Osteoblast (primary cell): ENCODE measurements at regions not wholly inside any gene's neighbourhood (a gene's known extent, or its start where the extent isn't known, plus 50 kb on each side); places are given as distances from the start of the nearest gene placed in this dataset.
"Not testable (repeated sequence)": the region's sequence is repeated elsewhere in the genome, so short reads cannot be mapped to it uniquely, and the experiment has no call there.

ENCODE experiments used
- DNase-seq: peaks from one replicate; pipeline ENCODE4 v3.0.0; 2011; ENCODE audit warnings: low spot score, mixed read lengths; ENCODE audit not compliant: insufficient read length; ENCODE audit errors: missing footprints
- H2AFZ ChIP-seq: 2 replicates; pipeline ENCODE4 v1.6.0; 2011; ENCODE audit warnings: mild to moderate bottlenecking, low read length
- H3K27ac ChIP-seq: 2 replicates; pipeline ENCODE4 v1.5.1; 2011; ENCODE audit warnings: mild to moderate bottlenecking, low read depth, low read length, moderate library complexity
- H3K27me3 ChIP-seq: 2 replicates; pipeline ENCODE4 v1.6.0; 2012; ENCODE audit warnings: mild to moderate bottlenecking, control low read depth, inconsistent platforms, low read length, moderate library complexity; ENCODE audit not compliant: insufficient read depth
- H3K36me3 ChIP-seq: 2 replicates; pipeline ENCODE4 v1.5.1; 2011; ENCODE audit warnings: mild to moderate bottlenecking, low read length, control low read depth, moderate library complexity; ENCODE audit not compliant: insufficient read depth
- H3K4me1 ChIP-seq: 2 replicates; pipeline ENCODE4 v1.5.1; 2011; ENCODE audit warnings: mild to moderate bottlenecking, low read length, control low read depth, moderate library complexity; ENCODE audit not compliant: insufficient read depth
- H3K4me2 ChIP-seq: 2 replicates; pipeline ENCODE4 v1.6.0; 2011; ENCODE audit warnings: mild to moderate bottlenecking, low read length; ENCODE audit not compliant: insufficient read depth
- H3K4me3 ChIP-seq: fragments of 200-600 bp; sonication (generic); 3 replicates; pipeline ENCODE4 v1.5.1; 2012; ENCODE audit warnings: mild to moderate bottlenecking, low read length, inconsistent platforms; ENCODE audit not compliant: insufficient read depth
- H3K79me2 ChIP-seq: 2 replicates; pipeline ENCODE4 v1.6.0; 2012; ENCODE audit warnings: mild to moderate bottlenecking, low read length, control low read depth, inconsistent platforms; ENCODE audit not compliant: insufficient read depth
- H3K9me3 ChIP-seq: 2 replicates; pipeline ENCODE4 v1.5.1; 2011; ENCODE audit warnings: low read depth, low read length, control low read depth
- H4K20me1 ChIP-seq: 2 replicates; pipeline ENCODE4 v1.6.0; 2012; ENCODE audit warnings: mild to moderate bottlenecking, low read length, control low read depth; ENCODE audit not compliant: insufficient read depth
- TF ChIP-seq, protein P1 (sequence below): IDR thresholded peaks from 2 replicates; pipeline ENCODE4 v1.5.1; 2011; ENCODE audit warnings: mild to moderate bottlenecking, low read depth, low read length, moderate library complexity; ENCODE audit errors: extremely low read depth

DNA sequence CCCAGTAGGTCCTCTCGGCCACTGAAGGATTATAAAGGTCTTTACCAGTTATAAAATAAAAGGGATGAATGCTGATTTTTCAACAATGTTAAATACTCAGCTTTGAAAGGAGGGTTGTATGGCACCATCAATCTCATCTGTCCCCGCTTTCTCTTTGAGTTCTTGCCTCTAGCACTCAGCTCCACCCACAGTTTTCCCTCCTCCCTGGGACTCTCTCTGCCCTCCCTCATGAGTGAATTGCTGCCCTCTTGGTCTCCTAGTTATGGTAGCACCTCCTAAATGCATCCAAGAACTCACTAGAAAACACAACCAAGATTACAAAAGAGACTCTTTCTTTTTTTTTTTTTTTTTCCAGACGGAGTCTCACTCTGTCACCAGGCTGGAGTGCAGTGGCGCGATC, 91.0 kb downstream of the TEX35 start:
- no peaks in the 10 kb centered on the region for H3K27me3 ChIP-seq
- H3K4me3 ChIP-seq, result no peak overlapping the region
- no peaks in the 10 kb centered on the region for H3K9me3 ChIP-seq
- H3K36me3 ChIP-seq, result no peaks in the 10 kb centered on the region
- TF ChIP-seq, protein P1, sequence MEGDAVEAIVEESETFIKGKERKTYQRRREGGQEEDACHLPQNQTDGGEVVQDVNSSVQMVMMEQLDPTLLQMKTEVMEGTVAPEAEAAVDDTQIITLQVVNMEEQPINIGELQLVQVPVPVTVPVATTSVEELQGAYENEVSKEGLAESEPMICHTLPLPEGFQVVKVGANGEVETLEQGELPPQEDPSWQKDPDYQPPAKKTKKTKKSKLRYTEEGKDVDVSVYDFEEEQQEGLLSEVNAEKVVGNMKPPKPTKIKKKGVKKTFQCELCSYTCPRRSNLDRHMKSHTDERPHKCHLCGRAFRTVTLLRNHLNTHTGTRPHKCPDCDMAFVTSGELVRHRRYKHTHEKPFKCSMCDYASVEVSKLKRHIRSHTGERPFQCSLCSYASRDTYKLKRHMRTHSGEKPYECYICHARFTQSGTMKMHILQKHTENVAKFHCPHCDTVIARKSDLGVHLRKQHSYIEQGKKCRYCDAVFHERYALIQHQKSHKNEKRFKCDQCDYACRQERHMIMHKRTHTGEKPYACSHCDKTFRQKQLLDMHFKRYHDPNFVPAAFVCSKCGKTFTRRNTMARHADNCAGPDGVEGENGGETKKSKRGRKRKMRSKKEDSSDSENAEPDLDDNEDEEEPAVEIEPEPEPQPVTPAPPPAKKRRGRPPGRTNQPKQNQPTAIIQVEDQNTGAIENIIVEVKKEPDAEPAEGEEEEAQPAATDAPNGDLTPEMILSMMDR, result no peak
- H3K4me2 ChIP-seq, result no peak overlapping the region
- no peaks in the 10 kb centered on the region for H4K20me1 ChIP-seq
- no peak for DNase-seq
- no peak overlapping the region for H2AFZ ChIP-seq
- H3K27ac ChIP-seq, result no peak overlapping the region
- no peaks in the 10 kb centered on the region for H3K79me2 ChIP-seq
- H3K4me1 ChIP-seq, result peaks cover 12% of the 10 kb centered on the region

DNA sequence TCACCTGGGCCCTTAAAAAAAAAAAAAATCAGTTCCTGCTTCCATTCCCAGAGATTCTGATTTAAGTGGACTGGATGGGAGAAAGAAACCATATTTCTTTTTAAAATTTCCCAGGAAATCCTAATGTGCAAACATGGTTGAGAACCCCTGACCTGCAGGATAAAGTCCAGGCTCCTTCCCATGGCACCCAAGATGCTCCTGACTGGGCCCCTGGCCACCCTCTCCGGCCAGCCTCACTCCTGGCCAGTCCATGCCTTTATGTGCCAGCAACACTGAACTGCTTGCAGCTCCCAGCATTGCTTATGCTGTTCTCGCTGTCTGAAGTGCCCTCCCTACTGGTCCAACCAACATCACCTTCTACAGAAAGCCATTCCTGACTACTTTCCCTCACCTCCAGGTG, 93.9 kb downstream of the TEX35 start:
- H3K4me1 ChIP-seq, result peaks cover 40% of the 10 kb centered on the region
- no peak overlapping the region for H3K4me3 ChIP-seq
- H2AFZ ChIP-seq, result no peak overlapping the region
- TF ChIP-seq, protein P1, result no peak
- DNase-seq, result no peak
- no peaks in the 10 kb centered on the region for H3K27me3 ChIP-seq
- no peaks in the 10 kb centered on the region for H3K9me3 ChIP-seq
- H3K79me2 ChIP-seq, result no peaks in the 10 kb centered on the region
- no peaks in the 10 kb centered on the region for H3K36me3 ChIP-seq
- no peaks in the 10 kb centered on the region for H4K20me1 ChIP-seq
- no peak overlapping the region for H3K4me2 ChIP-seq
- no peak overlapping the region for H3K27ac ChIP-seq

DNA sequence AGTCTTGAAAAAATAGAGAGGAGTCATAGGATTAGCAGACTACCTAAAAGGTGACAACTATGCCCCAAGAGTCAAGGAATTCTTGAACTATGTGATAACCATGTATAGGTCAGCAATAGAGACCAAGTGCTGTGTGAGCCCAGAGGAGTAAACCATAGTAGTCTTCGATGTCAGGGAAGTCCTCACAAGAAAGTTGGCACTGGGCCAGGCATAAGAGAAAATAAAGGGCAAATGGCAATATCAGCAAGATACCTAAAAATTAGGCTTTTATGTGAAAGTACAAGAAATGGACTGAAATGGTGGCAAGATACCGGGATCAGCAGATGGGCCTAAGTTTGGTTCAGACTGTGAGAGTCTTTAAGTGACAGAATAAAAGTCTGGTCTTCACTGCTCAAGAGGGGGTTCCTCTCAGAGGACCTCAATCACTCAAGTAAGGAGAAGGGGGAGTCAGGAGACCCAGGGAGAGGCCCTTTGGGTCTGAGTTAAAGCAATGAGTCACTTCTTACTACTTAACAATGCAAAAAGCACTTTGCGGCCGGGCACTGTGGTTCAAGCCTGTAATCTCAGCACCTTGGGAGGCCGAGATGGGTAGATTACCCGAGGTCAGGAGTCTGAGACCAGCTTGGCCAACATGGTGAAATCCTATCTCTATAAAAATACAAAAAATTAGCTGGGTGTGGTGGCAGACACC, 95.0 kb downstream of the TEX35 start:
- H2AFZ ChIP-seq, result peak overlapping the region; percentile 20
- H3K4me1 ChIP-seq, result peaks cover 50% of the 10 kb centered on the region
- TF ChIP-seq, protein P1, result no peak
- H3K27ac ChIP-seq, result peak overlapping the region; percentile 87
- H4K20me1 ChIP-seq, result no peaks in the 10 kb centered on the region
- DNase-seq, result no peak
- peak overlapping the region; percentile 69 for H3K4me2 ChIP-seq
- H3K4me3 ChIP-seq, result no peak overlapping the region
- H3K9me3 ChIP-seq, result no peaks in the 10 kb centered on the region
- no peaks in the 10 kb centered on the region for H3K27me3 ChIP-seq
- H3K36me3 ChIP-seq, result no peaks in the 10 kb centered on the region
- H3K79me2 ChIP-seq, result no peaks in the 10 kb centered on the region

DNA sequence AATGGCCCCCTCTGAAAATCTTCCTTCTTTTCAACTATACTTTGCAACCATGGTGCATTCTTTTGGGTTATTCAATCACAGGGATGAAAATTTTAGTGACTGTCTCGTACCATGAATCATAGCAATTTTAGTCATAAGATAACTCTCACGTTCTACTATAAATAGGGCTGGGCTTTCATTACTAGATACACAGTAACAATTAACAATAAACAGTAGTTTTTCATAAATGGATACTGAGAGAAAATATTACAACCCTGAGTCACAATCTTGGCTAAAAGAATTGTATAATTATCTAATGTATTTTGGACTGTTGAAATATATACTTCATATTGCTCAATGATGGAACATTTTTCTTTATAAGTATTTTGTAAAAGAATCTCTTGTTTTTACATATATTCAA, 96.1 kb downstream of the TEX35 start:
- no peaks in the 10 kb centered on the region for H4K20me1 ChIP-seq
- H3K4me3 ChIP-seq, result peak overlapping the region; percentile 24
- H3K4me1 ChIP-seq, result peaks cover 59% of the 10 kb centered on the region
- no peaks in the 10 kb centered on the region for H3K9me3 ChIP-seq
- TF ChIP-seq, protein P1, result no peak
- no peaks in the 10 kb centered on the region for H3K79me2 ChIP-seq
- H3K27ac ChIP-seq, result peak overlapping the region; percentile 87
- H3K27me3 ChIP-seq, result no peaks in the 10 kb centered on the region
- no peaks in the 10 kb centered on the region for H3K36me3 ChIP-seq
- peak; percentile 77 for DNase-seq
- H2AFZ ChIP-seq, result no peak overlapping the region
- H3K4me2 ChIP-seq, result peak overlapping the region; percentile 69

DNA sequence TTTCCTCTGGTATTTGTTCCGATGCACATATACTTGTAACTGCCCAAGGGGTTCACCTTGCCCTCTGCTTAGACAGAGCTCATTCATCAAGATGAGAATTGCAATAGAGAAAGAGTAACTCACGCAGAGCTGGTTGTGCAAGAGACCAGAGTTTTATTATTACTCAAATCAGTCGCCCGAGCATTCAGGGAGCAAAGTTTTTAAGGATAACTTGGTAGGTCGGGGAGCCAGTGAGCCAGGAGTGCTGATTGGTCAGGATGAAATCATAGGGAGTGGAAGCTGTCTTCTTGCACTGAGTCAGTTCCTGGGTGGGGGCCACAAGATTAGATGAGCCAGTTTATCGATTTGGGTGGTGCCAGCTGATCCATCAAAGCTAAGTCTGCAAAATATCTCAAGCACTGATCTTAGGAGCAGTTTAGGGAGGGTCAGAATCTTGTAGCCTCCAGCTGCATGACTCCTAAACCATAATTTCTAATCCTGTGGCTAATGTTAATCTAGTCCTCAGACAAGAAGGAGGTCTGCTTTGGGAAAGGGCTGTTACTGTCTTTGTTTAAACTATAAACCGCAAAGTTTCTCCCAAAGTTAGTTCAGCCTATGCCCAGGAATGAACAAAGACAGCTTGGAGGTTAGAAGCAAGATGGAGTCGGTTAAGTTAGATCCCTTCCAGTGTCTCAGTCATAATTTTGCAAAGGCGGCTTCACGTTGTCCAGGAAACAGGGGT, 97.9 kb downstream of the TEX35 start:
- H2AFZ ChIP-seq, DNase-seq, H3K27me3 ChIP-seq, H4K20me1 ChIP-seq, H3K4me3 ChIP-seq, H3K79me2 ChIP-seq, H3K36me3 ChIP-seq, H3K9me3 ChIP-seq: not testable (repeated sequence)
- Histone ChIP-seq H3K4me1 (peaks cover 63% of the 10 kb centered on the region), H3K27ac (peak overlapping the region; percentile 87), H3K4me2 (peak overlapping the region; percentile 10)
